GM18511 (cell line): ENCODE measurements at regions not wholly inside any gene's neighbourhood (a gene's known extent, or its start where the extent isn't known, plus 50 kb on each side); places are given as distances from the start of the nearest gene placed in this dataset.

Experiments used
- ATAC-seq: cut with Tn5 transposase; IDR thresholded peaks from one replicate; pipeline ENCODE4 v1.9.1; 2021; ENCODE audit warnings: mild to moderate bottlenecking, moderate library complexity; ENCODE audit not compliant: unreplicated experiment

- peak; percentile 91 for ATAC-seq
Observed at GRCh38 chr10:52853704-52854103, 81.1 kb upstream of the MBL2 start.

- ATAC-seq: no peak
Observed at GRCh38 chr10:52836816-52837215, 64.2 kb upstream of the MBL2 start.
